ENCODE measurements at regions not wholly inside any gene's neighbourhood (a gene's known extent, or its start where the extent isn't known, plus 50 kb on each side); places are given as distances from the start of the nearest gene placed in this dataset.

- no peak for TF ChIP-seq TAF1 (IDR thresholded peaks at IDR 0.05; ENCODE audit: low read depth, low read length)
- no peak for TF ChIP-seq POLR2AphosphoS5 (IDR thresholded peaks at IDR 0.05; ENCODE audit: low read depth, low read length)
- TF ChIP-seq POLR2A (IDR thresholded peaks at IDR 0.05; ENCODE audit: low read depth, low read length), result no peak
- no peak for TF ChIP-seq POU2F2 (IDR thresholded peaks at IDR 0.05; ENCODE audit: low read depth, low read length)
- TF ChIP-seq SPI1 (IDR thresholded peaks at IDR 0.05; ENCODE audit: low read depth, low read length), result no peak
- TF ChIP-seq PAX5 (IDR thresholded peaks at IDR 0.05; ENCODE audit: insufficient read depth, low read length, severe bottlenecking), result no peak
Measured at GRCh38 chr1:38139738-38140487, 93.3 kb upstream of the POU3F1 start.

All from GM12891 (cell line).